ENCODE measurements at regions not wholly inside any gene's neighbourhood (a gene's known extent, or its start where the extent isn't known, plus 50 kb on each side); places are given as distances from the start of the nearest gene placed in this dataset.

- Histone ChIP-seq H3K4me1 (no peaks in the 10 kb centered on the region), H3K9me3 (no peaks in the 10 kb centered on the region), H3K27me3 (replicated peaks; ENCODE audit: control insufficient read depth, insufficient read depth, low read length) (no peaks in the 10 kb centered on the region; the same call in 1 of the 2 replicates), H3K4me3 (ENCODE audit: low read depth, low read length) (no peak overlapping the region), H3K36me3 (ENCODE audit: control insufficient read depth, insufficient read depth, low read length) (no peaks in the 10 kb centered on the region)
- no peak overlapping the region for H3K27ac Mint-ChIP-seq (ENCODE audit: unreplicated experiment)
- H3K36me3 Mint-ChIP-seq (ENCODE audit: insufficient read depth, unreplicated experiment), result no peaks in the 10 kb centered on the region
- no peak overlapping the region for H3K4me3 Mint-ChIP-seq (ENCODE audit: unreplicated experiment)
- peaks cover 7% of the 10 kb centered on the region for H3K27me3 Mint-ChIP-seq (ENCODE audit: insufficient read depth, unreplicated experiment)
- TF ChIP-seq CTCF (IDR thresholded peaks at IDR 0.05; ENCODE audit: insufficient read depth in 1 of 2, low read depth in 1 of 2, low read length in 1 of 2, severe bottlenecking in 1 of 2, unreplicated experiment in 1 of 2), result no peak
- no TSS peak for BruUV-seq (replicated peaks)
- ChIA-PET CTCF (no interaction called here), POLR2A (no interaction called here)
- intact Hi-C loops (cut with micrococcal nuclease; ENCODE audit: unreplicated experiment), result no loop called here
- H3K4me1 Mint-ChIP-seq (ENCODE audit: low read depth, unreplicated experiment), result no peaks in the 10 kb centered on the region
- no peak for DNase-seq
- H3K9me3 Mint-ChIP-seq (ENCODE audit: unreplicated experiment), result no peaks in the 10 kb centered on the region
Measured at GRCh38 chr14:98184457-98184856, 1087.5 kb downstream of the BCL11B start.

- no peak for DNase-seq
- CTCF ChIA-PET, result no interaction called here
- Histone ChIP-seq H3K27me3 (replicated peaks; ENCODE audit: control insufficient read depth, insufficient read depth, low read length) (no peaks in the 10 kb centered on the region; the same call in 1 of the 2 replicates), H3K9me3 (no peaks in the 10 kb centered on the region), H3K4me1 (no peaks in the 10 kb centered on the region), H3K4me3 (ENCODE audit: low read depth, low read length) (no peak overlapping the region), H3K36me3 (ENCODE audit: control insufficient read depth, insufficient read depth, low read length) (no peaks in the 10 kb centered on the region)
- Mint-ChIP-seq H3K27me3 (ENCODE audit: insufficient read depth, unreplicated experiment) (peaks cover 7% of the 10 kb centered on the region), H3K27ac (ENCODE audit: unreplicated experiment) (no peak overlapping the region), H3K36me3 (ENCODE audit: insufficient read depth, unreplicated experiment) (no peaks in the 10 kb centered on the region), H3K9me3 (ENCODE audit: unreplicated experiment) (no peaks in the 10 kb centered on the region), H3K4me3 (ENCODE audit: unreplicated experiment) (no peak overlapping the region), H3K4me1 (ENCODE audit: low read depth, unreplicated experiment) (no peaks in the 10 kb centered on the region)
- no TSS peak for BruUV-seq (replicated peaks)
- intact Hi-C loops (cut with micrococcal nuclease; ENCODE audit: unreplicated experiment), result no loop called here
- no peak for TF ChIP-seq CTCF (IDR thresholded peaks at IDR 0.05; ENCODE audit: insufficient read depth in 1 of 2, low read depth in 1 of 2, low read length in 1 of 2, severe bottlenecking in 1 of 2, unreplicated experiment in 1 of 2)
- POLR2A ChIA-PET, result no interaction called here
Measured at GRCh38 chr14:98185036-98185435, 1087.0 kb downstream of the BCL11B start.

- Mint-ChIP-seq H3K4me1 (ENCODE audit: low read depth, unreplicated experiment) (no peaks in the 10 kb centered on the region), H3K27me3 (ENCODE audit: insufficient read depth, unreplicated experiment) (peaks cover 3% of the 10 kb centered on the region), H3K4me3 (ENCODE audit: unreplicated experiment) (no peak overlapping the region), H3K36me3 (ENCODE audit: insufficient read depth, unreplicated experiment) (no peaks in the 10 kb centered on the region), H3K27ac (ENCODE audit: unreplicated experiment) (no peak overlapping the region), H3K9me3 (ENCODE audit: unreplicated experiment) (no peaks in the 10 kb centered on the region)
- no peak for TF ChIP-seq CTCF (IDR thresholded peaks at IDR 0.05; ENCODE audit: insufficient read depth in 1 of 2, low read depth in 1 of 2, low read length in 1 of 2, severe bottlenecking in 1 of 2, unreplicated experiment in 1 of 2)
- H3K27me3 ChIP-seq (replicated peaks; ENCODE audit: control insufficient read depth, insufficient read depth, low read length), result no peaks in the 10 kb centered on the region; the same call in 1 of the 2 replicates
- no peak overlapping the region for H3K4me3 ChIP-seq (ENCODE audit: low read depth, low read length)
- ChIA-PET POLR2A (no interaction called here), CTCF (no interaction called here)
- DNase-seq, result no peak
- H3K4me1 ChIP-seq, result no peaks in the 10 kb centered on the region
- no TSS peak for BruUV-seq (replicated peaks)
- no peaks in the 10 kb centered on the region for H3K36me3 ChIP-seq (ENCODE audit: control insufficient read depth, insufficient read depth, low read length)
- no peaks in the 10 kb centered on the region for H3K9me3 ChIP-seq
- intact Hi-C loops (cut with micrococcal nuclease; ENCODE audit: unreplicated experiment), result no loop called here
Measured at GRCh38 chr14:98186140-98186539, 1085.9 kb downstream of the BCL11B start.

Measured in Caco-2 (cell line).